H1 (cell line): ENCODE measurements at regions not wholly inside any gene's neighbourhood (a gene's known extent, or its start where the extent isn't known, plus 50 kb on each side); places are given as distances from the start of the nearest gene placed in this dataset.

Source experiments
- CTCF ChIA-PET: fragments of 300-600 bp; sonication (Branson Sonifier 250); formaldehyde crosslinking; loops from one replicate; lab custom pipeline; 2021; ENCODE audit not compliant: partially characterized antibody; lab: Charles Lee
- POLR2A ChIA-PET: fragments of 300-600 bp; sonication (Branson Sonifier 250); formaldehyde crosslinking; loops from one replicate; lab custom pipeline; 2021; ENCODE audit warnings: inconsistent platforms; ENCODE audit not compliant: partially characterized antibody; lab: Charles Lee
- DNase-seq, 2 experiments: peaks; one replicate each; pipeline versions ENCODE4 v3.0.0 to v3.0.0-alpha.2; 2010 to 2022; ENCODE audit warnings: low spot score in 2 of 2, low read depth in 1 of 2, mixed read lengths in 1 of 2
- FAIRE-seq: peaks from 2 replicates; lab custom pipeline; 2011; peaks lifted over from hg19 to GRCh38; lab: Jason Lieb, UNC
- H2AFZ ChIP-seq: 2 replicates; pipeline ENCODE4 v1.8.1; 2012; ENCODE audit warnings: low read length, inconsistent platforms
- H2AK5ac ChIP-seq: 2 replicates; pipeline ENCODE4 v1.6.1; 2013; ENCODE audit warnings: low read depth, low read length
- H2BK120ac ChIP-seq: replicated peaks from 2 replicates; pipeline ENCODE3; 2013; ENCODE audit warnings: low read depth, low read length, inconsistent platforms
- H2BK12ac ChIP-seq: 2 replicates; pipeline ENCODE4 v1.6.1; 2013; ENCODE audit warnings: low read depth, low read length
- H2BK15ac ChIP-seq: 2 replicates; pipeline ENCODE4 v1.6.1; 2013; ENCODE audit warnings: low read length
- H2BK20ac ChIP-seq: 2 replicates; pipeline ENCODE4 v1.6.1; 2013; ENCODE audit warnings: low read length
- H2BK5ac ChIP-seq: 2 replicates; pipeline ENCODE4 v1.6.1; 2013; ENCODE audit warnings: low read depth, low read length
- H3K14ac ChIP-seq: 2 replicates; pipeline ENCODE4 v1.6.1; 2013; ENCODE audit warnings: inconsistent platforms; ENCODE audit not compliant: insufficient read length
- H3K18ac ChIP-seq: 2 replicates; pipeline ENCODE4 v1.6.1; 2013; ENCODE audit warnings: low read length; ENCODE audit errors: extremely low read depth
- H3K23ac ChIP-seq: 2 replicates; pipeline ENCODE4 v1.6.1; 2013; ENCODE audit warnings: inconsistent platforms; ENCODE audit not compliant: insufficient read length
- H3K23me2 ChIP-seq: 2 replicates; pipeline ENCODE4 v1.6.1; 2013; ENCODE audit warnings: low read depth, low read length
- H3K27ac ChIP-seq: 2 replicates; pipeline ENCODE4 v1.6.1; 2011; ENCODE audit warnings: low read depth, low read length, inconsistent platforms
- H3K27me3 ChIP-seq, 4 experiments: replicated peaks in 1 of 4; 1 replicate in 1 of 4; 2 replicates in 3 of 4; pipeline versions ENCODE4 v1.6.1 to v1.8.1; 2011 to 2013; ENCODE audit warnings: low read length in 3 of 4, mild to moderate bottlenecking in 3 of 4, inconsistent platforms in 2 of 4, mixed read lengths in 2 of 4, moderate library complexity in 1 of 4; ENCODE audit not compliant: control insufficient read depth in 3 of 4, insufficient read depth in 3 of 4; ENCODE audit errors: extremely low read depth in 1 of 4
- H3K36me3 ChIP-seq, 4 experiments: 2 replicates each; pipeline versions ENCODE4 v1.6.1 to v1.8.1; 2011 to 2013; ENCODE audit warnings: mild to moderate bottlenecking in 4 of 4, low read length in 3 of 4, moderate library complexity in 2 of 4, control low read depth in 1 of 4, inconsistent platforms in 1 of 4; ENCODE audit not compliant: insufficient read depth in 4 of 4, control insufficient read depth in 2 of 4
- H3K4ac ChIP-seq: replicated peaks from 2 replicates; pipeline ENCODE3; 2013; ENCODE audit warnings: low read length, low read depth, mixed read lengths, inconsistent platforms; ENCODE audit not compliant: insufficient read length
- H3K4me1 ChIP-seq, 4 experiments: replicated peaks in 1 of 4; 1 replicate in 1 of 4; 2 replicates in 3 of 4; pipeline versions ENCODE4 v1.6.1 to v1.8.1; 2011 to 2013; ENCODE audit warnings: low read length in 3 of 4, inconsistent platforms in 2 of 4, mixed read lengths in 1 of 4; ENCODE audit not compliant: insufficient read depth in 4 of 4, control insufficient read depth in 3 of 4
- H3K4me2 ChIP-seq, 2 experiments: 2 replicates each; pipeline versions ENCODE4 v1.6.1 to v1.8.1; 2011 to 2013; ENCODE audit warnings: low read depth in 2 of 2, low read length in 2 of 2, control low read depth in 1 of 2, inconsistent platforms in 1 of 2, mild to moderate bottlenecking in 1 of 2; ENCODE audit not compliant: insufficient read depth in 1 of 2
- H3K4me3 ChIP-seq, 4 experiments: fragments of 200-600, 300-600 bp in 1 of 4; sonication (generic), shearing (Covaris generic), sonication (Bioruptor Twin) in 1 of 4; 2 replicates each; pipeline versions ENCODE4 v1.5.1 to v1.8.1; 2011 to 2016; ENCODE audit warnings: low read length in 4 of 4, low read depth in 3 of 4, control low read depth in 2 of 4, inconsistent platforms in 2 of 4, mild to moderate bottlenecking in 2 of 4, mixed read lengths in 1 of 4, moderate library complexity in 1 of 4; ENCODE audit not compliant: insufficient read depth in 2 of 4; ENCODE audit errors: extremely low read depth in 1 of 4
- H3K56ac ChIP-seq: replicated peaks from 2 replicates; pipeline ENCODE3; 2013; ENCODE audit warnings: low read depth, mild to moderate bottlenecking, mixed read lengths, low read length, inconsistent platforms; ENCODE audit not compliant: insufficient read length
- H3K79me1 ChIP-seq: 2 replicates; pipeline ENCODE4 v1.6.1; 2013; ENCODE audit warnings: low read depth, low read length, control low read depth
- H3K79me2 ChIP-seq, 2 experiments: 2 replicates each; pipeline versions ENCODE4 v1.6.1 to v1.8.1; 2012 to 2013; ENCODE audit warnings: low read length in 2 of 2, mild to moderate bottlenecking in 2 of 2, inconsistent platforms in 1 of 2; ENCODE audit not compliant: insufficient read depth in 2 of 2, control insufficient read depth in 1 of 2
- H3K9ac ChIP-seq, 4 experiments: replicated peaks in 1 of 4; 1 replicate in 1 of 4; 2 replicates in 3 of 4; pipeline versions ENCODE4 v1.6.1 to v1.8.1; 2011 to 2013; ENCODE audit warnings: low read depth in 3 of 4, low read length in 3 of 4, control low read depth in 2 of 4, mild to moderate bottlenecking in 2 of 4, moderate library complexity in 2 of 4, inconsistent platforms in 1 of 4; ENCODE audit errors: extremely low read depth in 1 of 4
- H3K9me3 ChIP-seq, 2 experiments: 2 replicates each; pipeline versions ENCODE4 v1.6.1 to v1.8.1; 2012 to 2013; ENCODE audit warnings: mild to moderate bottlenecking in 2 of 2, moderate library complexity in 2 of 2, control low read depth in 1 of 2, inconsistent platforms in 1 of 2, low read depth in 1 of 2, low read length in 1 of 2, mixed read lengths in 1 of 2; ENCODE audit not compliant: insufficient read depth in 2 of 2
- H4K20me1 ChIP-seq, 2 experiments: replicated peaks in 1 of 2; 2 replicates each; pipeline versions ENCODE3 to v1.8.1; 2011 to 2013; ENCODE audit warnings: inconsistent platforms in 2 of 2, low read length in 2 of 2, mild to moderate bottlenecking in 1 of 2; ENCODE audit not compliant: insufficient read depth in 2 of 2, control insufficient read depth in 1 of 2
- H4K5ac ChIP-seq: 2 replicates; pipeline ENCODE4 v1.6.1; 2013; ENCODE audit warnings: low read length, low read depth, mixed read lengths, inconsistent platforms; ENCODE audit not compliant: insufficient read length
- H4K8ac ChIP-seq: 2 replicates; pipeline ENCODE4 v1.8.0; 2013; ENCODE audit warnings: mild to moderate bottlenecking, moderate library complexity, low read length, inconsistent platforms; ENCODE audit not compliant: insufficient read depth; ENCODE audit errors: extremely low read depth
- H4K91ac ChIP-seq: replicated peaks from 2 replicates; pipeline ENCODE3; 2013; ENCODE audit warnings: low read length, mixed read lengths, inconsistent platforms; ENCODE audit not compliant: insufficient read length
- BRCA1 ChIP-seq: IDR thresholded peaks from 2 replicates; pipeline ENCODE4 v1.6.1; 2012; ENCODE audit warnings: low read depth, low read length, improper control_type of control experiment
- CBX5 ChIP-seq: fragments of 300-800, 300-1000 bp; sonication (generic); IDR thresholded peaks from 2 replicates; pipeline ENCODE4 v1.7.1; 2016; ENCODE audit warnings: antibody characterized with exemption, low read length, low read depth
- CHD1 ChIP-seq: IDR thresholded peaks from 2 replicates; pipeline ENCODE4 v1.6.1; 2012; ENCODE audit warnings: low read depth, low read length, improper control_type of control experiment
- JUN ChIP-seq: IDR thresholded peaks from 2 replicates; pipeline ENCODE4 v1.6.1; 2011; ENCODE audit warnings: low read depth, mild to moderate bottlenecking, improper control_type of control experiment, low read length
- NRF1 ChIP-seq: IDR thresholded peaks from 2 replicates; pipeline ENCODE4 v1.6.1; 2011; ENCODE audit warnings: mild to moderate bottlenecking, low read depth, low read length, improper control_type of control experiment
- POLR2AphosphoS5 ChIP-seq: IDR thresholded peaks from 2 replicates; pipeline ENCODE4 v1.6.1; 2011; ENCODE audit warnings: low read depth, low read length
- RAD21 ChIP-seq, 2 experiments: IDR thresholded peaks in 1 of 2; conservative IDR thresholded peaks in 1 of 2; 2 replicates each; pipeline ENCODE4 v1.6.1; 2011; ENCODE audit warnings: low read depth in 2 of 2, low read length in 2 of 2, improper control_type of control experiment in 1 of 2, inconsistent platforms in 1 of 2, mild to moderate bottlenecking in 1 of 2, moderate library complexity in 1 of 2
- SAP30 ChIP-seq: fragments of 300-600 bp; sonication (generic); IDR thresholded peaks from 2 replicates; pipeline ENCODE4 v1.7.1; 2012; ENCODE audit warnings: low read length, moderate library complexity, mild to moderate bottlenecking, inconsistent platforms; ENCODE audit not compliant: insufficient read depth, insufficient replicate concordance
- SIRT6 ChIP-seq: IDR thresholded peaks from one replicate; pipeline ENCODE4 v1.7.1; 2012; ENCODE audit warnings: low read length, inconsistent platforms
- SUZ12 ChIP-seq: fragments of 200-600 bp; sonication (generic); IDR thresholded peaks from 2 replicates; pipeline ENCODE4 v1.6.1; 2012; ENCODE audit warnings: mild to moderate bottlenecking, inconsistent platforms, low read length, moderate library complexity, mixed read lengths
- TBP ChIP-seq: IDR thresholded peaks from 2 replicates; pipeline ENCODE4 v1.6.1; 2011; ENCODE audit warnings: low read depth, low read length, improper control_type of control experiment
- TF ChIP-seq, protein P1 (sequence below): IDR thresholded peaks from 2 replicates; pipeline ENCODE4 v1.6.1; 2011; ENCODE audit warnings: low read depth, mild to moderate bottlenecking, low read length; ENCODE audit not compliant: insufficient read depth

GRCh38 chr2:53033411-53033810 is 734.2 kb upstream of the CHAC2 start:
- POLR2A ChIA-PET, result no interaction called here
- no peak for TF ChIP-seq CBX5
- TF ChIP-seq, protein P1, sequence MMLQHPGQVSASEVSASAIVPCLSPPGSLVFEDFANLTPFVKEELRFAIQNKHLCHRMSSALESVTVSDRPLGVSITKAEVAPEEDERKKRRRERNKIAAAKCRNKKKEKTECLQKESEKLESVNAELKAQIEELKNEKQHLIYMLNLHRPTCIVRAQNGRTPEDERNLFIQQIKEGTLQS, result no peak
- TF ChIP-seq NRF1, result no peak
- no peak for TF ChIP-seq SUZ12
- TF ChIP-seq BRCA1, result no peak
- no peak for TF ChIP-seq CHD1
- TF ChIP-seq RAD21 (IDR thresholded peaks at IDR 0.05 in 1 of 2, conservative IDR thresholded peaks at IDR 0.05 in 1 of 2; ENCODE audit: low read depth in 2 of 2, low read length in 2 of 2), result no peak
- no peak for TF ChIP-seq JUN
- no peak for TF ChIP-seq SIRT6
- TF ChIP-seq SAP30, result no peak
- TF ChIP-seq TBP, result no peak
- no peak for TF ChIP-seq POLR2AphosphoS5

More at GRCh38 chr2:53033411-53033810, 734.2 kb upstream of the CHAC2 start:
- Histone ChIP-seq H3K36me3 (no peaks in the 10 kb centered on the region), H4K8ac (no peak overlapping the region), H3K27ac (no peak overlapping the region), H2BK20ac (no peak overlapping the region), H2BK5ac (no peak overlapping the region), H3K79me2 (no peaks in the 10 kb centered on the region), H3K4me1 (peaks cover 0 to 3% (median under 1%) of the 10 kb centered on the region in 4 experiments; a peak in 1 of 7 replicates), H2BK15ac (no peak overlapping the region), H3K18ac (no peak overlapping the region), H3K23me2 (no peaks in the 10 kb centered on the region), H3K4ac (no peak overlapping the region), H3K9ac (no peak overlapping the region), H3K14ac (no peak overlapping the region), H3K79me1 (no peaks in the 10 kb centered on the region), H2BK120ac (no peak overlapping the region), H4K20me1 (no peaks in the 10 kb centered on the region), H4K91ac (no peak overlapping the region), H2AK5ac (no peak overlapping the region), H3K9me3 (no peaks in the 10 kb centered on the region), H2BK12ac (no peak overlapping the region), H3K4me3 (no peak overlapping the region), H4K5ac (no peak overlapping the region), H3K56ac (no peak overlapping the region), H3K23ac (no peak overlapping the region), H3K4me2 (no peak overlapping the region), H3K27me3 (peaks cover 0 to 3% (median 1%) of the 10 kb centered on the region in 4 experiments; a peak in 2 of 7 replicates), H2AFZ (no peak overlapping the region)
- CTCF ChIA-PET, result interaction anchor here (1.1 kb wide), 1 partner anchor 15 kb away, joined by 3 read pairs; no protein-coding TSS in a partner anchor
- DNase-seq (no peak), FAIRE-seq (no peak)
